ENCODE measurements at regions not wholly inside any gene's neighbourhood (a gene's known extent, or its start where the extent isn't known, plus 50 kb on each side); places are given as distances from the start of the nearest gene placed in this dataset.

GRCh38 chr1:59025898-59026426 lies 242.1 kb upstream of the JUN start:
- Mint-ChIP-seq H3K27ac (ENCODE audit: unreplicated experiment) (no peak overlapping the region), H3K36me3 (ENCODE audit: low read depth, unreplicated experiment) (peaks cover 1% of the 10 kb centered on the region), H3K9me3 (ENCODE audit: unreplicated experiment) (no peaks in the 10 kb centered on the region), H3K27me3 (ENCODE audit: low read depth, unreplicated experiment) (no peaks in the 10 kb centered on the region), H3K4me1 (ENCODE audit: low read depth, unreplicated experiment) (peaks cover 21% of the 10 kb centered on the region), H3K4me3 (ENCODE audit: unreplicated experiment) (no peak overlapping the region)
- no peak for FAIRE-seq
- H3K79me2 ChIP-seq (ENCODE audit: insufficient read depth, low read length), result no peaks in the 10 kb centered on the region
- H3K36me3 ChIP-seq (ENCODE audit: insufficient read depth, low read length), result no peaks in the 10 kb centered on the region
- no peak overlapping the region for H2AFZ ChIP-seq (ENCODE audit: low read depth, low read length)
- peaks cover 32% of the 10 kb centered on the region for H3K4me1 ChIP-seq (ENCODE audit: insufficient read depth, low read length)
- no peaks in the 10 kb centered on the region for H3K9me3 ChIP-seq (ENCODE audit: insufficient read depth, low read depth, low read length)
- DNase-seq (ENCODE audit: low read depth), result peak; percentile 83
- TF ChIP-seq CTCF (IDR thresholded peaks at IDR 0.05; ENCODE audit: insufficient read depth, low read depth, low read length) (no peak), EZH2 (IDR thresholded peaks at IDR 0.05; ENCODE audit: insufficient read depth, low read length) (no peak)
- peak overlapping the region; percentile 53 for H3K27ac ChIP-seq (ENCODE audit: low read depth, low read length)
- H3K27me3 ChIP-seq (ENCODE audit: insufficient read depth, low read length), result no peaks in the 10 kb centered on the region
- H4K20me1 ChIP-seq (ENCODE audit: insufficient read depth, low read length), result no peaks in the 10 kb centered on the region
- H3K4me2 ChIP-seq (ENCODE audit: low read length), result peak overlapping the region; percentile 17
- peak overlapping the region; percentile 12 for H3K9ac ChIP-seq (ENCODE audit: low read length)
- no peak overlapping the region for H3K4me3 ChIP-seq (ENCODE audit: insufficient read depth, low read depth, low read length)

- H4K20me1 ChIP-seq (ENCODE audit: insufficient read depth, low read length), result no peaks in the 10 kb centered on the region
- TF ChIP-seq CTCF (IDR thresholded peaks at IDR 0.05; ENCODE audit: insufficient read depth, low read depth, low read length) (no peak), EZH2 (IDR thresholded peaks at IDR 0.05; ENCODE audit: insufficient read depth, low read length) (no peak)
- Mint-ChIP-seq H3K9me3 (ENCODE audit: unreplicated experiment) (no peaks in the 10 kb centered on the region), H3K36me3 (ENCODE audit: low read depth, unreplicated experiment) (peaks cover 3% of the 10 kb centered on the region), H3K27ac (ENCODE audit: unreplicated experiment) (no peak overlapping the region), H3K27me3 (ENCODE audit: low read depth, unreplicated experiment) (no peaks in the 10 kb centered on the region), H3K4me1 (ENCODE audit: low read depth, unreplicated experiment) (peaks cover 21% of the 10 kb centered on the region), H3K4me3 (ENCODE audit: unreplicated experiment) (no peak overlapping the region)
- H3K4me1 ChIP-seq (ENCODE audit: insufficient read depth, low read length), result peaks cover 32% of the 10 kb centered on the region
- no peak overlapping the region for H3K9ac ChIP-seq (ENCODE audit: low read length)
- no peaks in the 10 kb centered on the region for H3K9me3 ChIP-seq (ENCODE audit: insufficient read depth, low read depth, low read length)
- no peak overlapping the region for H2AFZ ChIP-seq (ENCODE audit: low read depth, low read length)
- no peak overlapping the region for H3K4me3 ChIP-seq (ENCODE audit: insufficient read depth, low read depth, low read length)
- peak overlapping the region; percentile 17 for H3K4me2 ChIP-seq (ENCODE audit: low read length)
- FAIRE-seq (peak; percentile 87), DNase-seq (ENCODE audit: low read depth) (peak; percentile 96)
- peak overlapping the region; percentile 53 for H3K27ac ChIP-seq (ENCODE audit: low read depth, low read length)
- H3K27me3 ChIP-seq (ENCODE audit: insufficient read depth, low read length), result no peaks in the 10 kb centered on the region
- H3K36me3 ChIP-seq (ENCODE audit: insufficient read depth, low read length), result no peaks in the 10 kb centered on the region
- no peaks in the 10 kb centered on the region for H3K79me2 ChIP-seq (ENCODE audit: insufficient read depth, low read length)
These were observed 242.7 kb upstream of the JUN start for GRCh38 chr1:59026472-59026948.

- no peaks in the 10 kb centered on the region for H3K36me3 ChIP-seq (ENCODE audit: insufficient read depth, low read length)
- H3K4me1 Mint-ChIP-seq (ENCODE audit: low read depth, unreplicated experiment), result peaks cover 21% of the 10 kb centered on the region
- H3K4me3 ChIP-seq (ENCODE audit: insufficient read depth, low read depth, low read length), result no peak overlapping the region
- H3K27ac ChIP-seq (ENCODE audit: low read depth, low read length), result peak overlapping the region; percentile 4
- H3K9ac ChIP-seq (ENCODE audit: low read length), result no peak overlapping the region
- H3K9me3 ChIP-seq (ENCODE audit: insufficient read depth, low read depth, low read length), result no peaks in the 10 kb centered on the region
- peaks cover 32% of the 10 kb centered on the region for H3K4me1 ChIP-seq (ENCODE audit: insufficient read depth, low read length)
- FAIRE-seq, result no peak
- no peak overlapping the region for H3K4me2 ChIP-seq (ENCODE audit: low read length)
- no peak for DNase-seq (ENCODE audit: low read depth)
- H2AFZ ChIP-seq (ENCODE audit: low read depth, low read length), result no peak overlapping the region
- no peak overlapping the region for H3K27ac Mint-ChIP-seq (ENCODE audit: unreplicated experiment)
- TF ChIP-seq CTCF (IDR thresholded peaks at IDR 0.05; ENCODE audit: insufficient read depth, low read depth, low read length) (no peak), EZH2 (IDR thresholded peaks at IDR 0.05; ENCODE audit: insufficient read depth, low read length) (no peak)
- H3K9me3 Mint-ChIP-seq (ENCODE audit: unreplicated experiment), result no peaks in the 10 kb centered on the region
- H3K27me3 Mint-ChIP-seq (ENCODE audit: low read depth, unreplicated experiment), result no peaks in the 10 kb centered on the region
- H3K27me3 ChIP-seq (ENCODE audit: insufficient read depth, low read length), result no peaks in the 10 kb centered on the region
- H3K36me3 Mint-ChIP-seq (ENCODE audit: low read depth, unreplicated experiment), result peaks cover 3% of the 10 kb centered on the region
- H4K20me1 ChIP-seq (ENCODE audit: insufficient read depth, low read length), result no peaks in the 10 kb centered on the region
- no peak overlapping the region for H3K4me3 Mint-ChIP-seq (ENCODE audit: unreplicated experiment)
- H3K79me2 ChIP-seq (ENCODE audit: insufficient read depth, low read length), result no peaks in the 10 kb centered on the region
These were observed 243.3 kb upstream of the JUN start for GRCh38 chr1:59027177-59027576.

Measured in astrocyte (in vitro differentiated cells and primary cell).